MG63 (cell line): ENCODE measurements at regions not wholly inside any gene's neighbourhood (a gene's known extent, or its start where the extent isn't known, plus 50 kb on each side); places are given as distances from the start of the nearest gene placed in this dataset.
A peak's percentile ranks its signal among the peaks of the same experiment; 100 is the strongest.
"Not testable (repeated sequence)": the region's sequence is repeated elsewhere in the genome, so short reads cannot be mapped to it uniquely, and the experiment has no call there.

Experiments used
- DNase-seq: peaks from one replicate; pipeline ENCODE4 v3.0.0-alpha.2; 2020
- H3K27me3 ChIP-seq: fragments of 250-450 bp; sonication (Bioruptor Pico); 2 replicates; pipeline ENCODE4 v1.5.1; 2020; ENCODE audit warnings: mild to moderate bottlenecking, moderate library complexity
- H3K36me3 ChIP-seq: fragments of 250-450 bp; sonication (Bioruptor Pico); 2 replicates; pipeline ENCODE4 v1.5.1; 2020; ENCODE audit warnings: mild to moderate bottlenecking, moderate library complexity
- H3K4me3 ChIP-seq: fragments of 250-450 bp; sonication (Bioruptor Pico); 2 replicates; pipeline ENCODE4 v1.5.1; 2020; ENCODE audit warnings: mild to moderate bottlenecking, moderate library complexity
- H3K9me3 ChIP-seq: fragments of 250-450 bp; sonication (Bioruptor Pico); 2 replicates; pipeline ENCODE4 v1.5.1; 2020; ENCODE audit warnings: mild to moderate bottlenecking, moderate library complexity

DNA sequence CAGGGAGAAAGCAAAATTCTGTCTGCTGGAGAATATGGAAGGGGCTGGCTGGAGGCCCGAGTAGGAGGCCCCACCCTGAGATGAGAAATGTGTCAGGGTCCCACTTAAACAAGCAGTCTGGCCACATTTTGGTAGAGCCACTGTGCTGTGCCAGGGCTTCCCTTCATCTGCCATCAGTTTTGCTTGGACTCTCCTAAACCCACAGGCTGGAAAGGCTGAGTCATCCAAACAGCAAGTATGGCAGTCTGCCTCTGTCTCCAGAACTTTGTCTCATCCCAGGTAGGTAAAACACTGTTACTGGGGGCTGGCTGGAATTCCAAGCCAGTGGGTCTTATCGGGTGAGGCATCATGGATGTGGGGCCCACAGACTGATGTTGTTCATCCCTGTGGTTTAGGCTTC lies 1390.6 kb downstream of the UQCRFS1 start:
- Histone ChIP-seq H3K27me3 (no peaks in the 10 kb centered on the region), H3K36me3 (no peaks in the 10 kb centered on the region; the same call in 1 of the 2 replicates), H3K9me3 (no peaks in the 10 kb centered on the region; the same call in 1 of the 2 replicates), H3K4me3 (no peak overlapping the region)
- peak; percentile 56 for DNase-seq

DNA sequence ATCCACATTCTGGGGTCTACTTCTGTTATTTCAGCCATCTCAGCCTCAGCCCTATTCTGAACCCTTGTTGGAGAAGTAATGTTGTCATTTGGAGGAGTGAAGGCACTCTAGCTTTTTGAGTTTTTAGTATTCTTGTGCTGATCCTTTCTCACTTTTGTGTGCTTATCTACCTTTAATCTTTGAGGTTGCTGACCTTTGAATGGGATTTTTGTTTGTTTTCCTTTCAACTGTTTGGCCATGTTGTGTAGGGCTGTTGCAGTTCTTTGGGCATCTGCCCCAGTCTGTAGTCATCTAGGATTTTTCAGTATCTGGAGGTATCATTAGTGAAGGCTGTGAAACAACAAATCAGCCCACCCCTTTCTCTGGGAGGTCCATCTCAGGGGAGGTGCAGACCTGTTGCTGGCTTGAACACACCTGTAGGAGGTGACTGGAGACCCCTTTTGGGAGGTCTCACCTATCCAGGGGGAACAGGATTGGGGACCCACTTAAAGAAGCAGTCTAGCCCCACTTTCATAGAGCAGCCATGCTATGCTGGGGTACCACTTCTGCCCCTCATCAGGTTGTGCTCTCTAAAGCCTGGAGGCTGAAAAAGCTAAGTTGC lies 1391.4 kb downstream of the UQCRFS1 start:
- DNase-seq = no peak
- Histone ChIP-seq H3K4me3 (no peak overlapping the region), H3K27me3 (no peaks in the 10 kb centered on the region), H3K36me3 (no peaks in the 10 kb centered on the region; the same call in 1 of the 2 replicates), H3K9me3 (peaks cover 4% of the 10 kb centered on the region; the same call in 1 of the 2 replicates)

DNA sequence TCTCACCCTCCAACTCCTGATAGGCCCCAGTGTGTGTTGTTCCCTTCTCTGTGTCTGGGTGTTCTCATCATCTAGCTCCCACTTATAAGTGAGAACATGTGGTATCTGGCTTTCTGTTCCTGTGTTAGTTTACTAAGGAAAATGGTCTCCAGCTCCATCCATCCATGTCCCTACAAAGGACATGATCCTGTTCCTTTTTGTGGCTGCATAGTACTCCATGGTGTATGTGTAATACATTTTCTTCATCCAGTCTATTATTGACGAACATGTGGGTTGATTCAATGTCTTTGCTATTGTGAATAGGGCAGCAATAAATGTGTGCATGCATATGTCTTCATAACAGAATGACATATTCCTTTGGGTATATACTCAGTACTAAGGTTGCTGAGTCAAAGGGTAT lies 1397.0 kb downstream of the UQCRFS1 start:
- Histone ChIP-seq H3K4me3 (no peak overlapping the region), H3K9me3 (peaks cover 4% of the 10 kb centered on the region; the same call in 1 of the 2 replicates), H3K36me3 (no peaks in the 10 kb centered on the region; the same call in 1 of the 2 replicates), H3K27me3 (no peaks in the 10 kb centered on the region)
- DNase-seq = no peak

DNA sequence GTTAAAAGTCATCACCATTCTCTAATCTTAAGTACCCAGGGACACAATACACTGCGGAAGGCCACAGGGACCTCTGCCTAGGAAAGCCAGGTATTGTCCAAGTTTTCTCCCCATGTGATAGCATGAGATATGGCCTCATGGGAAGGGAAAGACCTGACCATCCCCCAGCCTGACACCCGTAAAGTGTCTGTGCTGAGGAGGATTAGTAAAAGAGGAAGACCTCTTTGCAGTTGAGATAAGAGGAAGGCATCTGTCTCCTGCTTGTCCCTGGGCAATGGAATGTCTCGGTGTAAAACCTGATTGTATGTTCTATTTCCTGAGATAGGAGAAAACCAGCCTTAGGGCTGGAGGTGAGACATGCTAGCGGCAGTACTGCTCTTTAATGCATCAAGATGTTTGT lies 1398.1 kb downstream of the UQCRFS1 start:
- not testable (repeated sequence) for H3K36me3 ChIP-seq, H3K27me3 ChIP-seq, H3K4me3 ChIP-seq, DNase-seq, H3K9me3 ChIP-seq

- not testable (repeated sequence) for DNase-seq, H3K27me3 ChIP-seq, H3K9me3 ChIP-seq, H3K4me3 ChIP-seq, H3K36me3 ChIP-seq
Observed at GRCh38 chr19:27814274-27814673, 1398.7 kb downstream of the UQCRFS1 start.

- Histone ChIP-seq H3K27me3 (no peaks in the 10 kb centered on the region), H3K9me3 (no peaks in the 10 kb centered on the region; the same call in none of the 2 replicates), H3K36me3 (peaks cover 16% of the 10 kb centered on the region), H3K4me3 (no peak overlapping the region)
- no peak for DNase-seq
Observed at GRCh38 chr19:27806471-27807070, 1406.4 kb downstream of the UQCRFS1 start.

- H3K27me3 ChIP-seq = no peaks in the 10 kb centered on the region
- H3K4me3 ChIP-seq = no peak overlapping the region
- peaks cover 23% of the 10 kb centered on the region for H3K36me3 ChIP-seq
- H3K9me3 ChIP-seq = no peaks in the 10 kb centered on the region; the same call in none of the 2 replicates
- DNase-seq = no peak
Observed at GRCh38 chr19:27805848-27806247, 1407.1 kb downstream of the UQCRFS1 start.

GRCh38 chr19:27802293-27802692 lies 1410.7 kb downstream of the UQCRFS1 start:
- H3K36me3 ChIP-seq = peaks cover 45% of the 10 kb centered on the region
- not testable (repeated sequence) for H3K9me3 ChIP-seq, H3K27me3 ChIP-seq, H3K4me3 ChIP-seq, DNase-seq

- no peak for DNase-seq
- peaks cover under 1% of the 10 kb centered on the region for H3K9me3 ChIP-seq
- H3K27me3 ChIP-seq = no peaks in the 10 kb centered on the region
- H3K4me3 ChIP-seq = no peak overlapping the region
- peaks cover 49% of the 10 kb centered on the region for H3K36me3 ChIP-seq
Observed at GRCh38 chr19:27796540-27796939, 1416.4 kb downstream of the UQCRFS1 start.

DNA sequence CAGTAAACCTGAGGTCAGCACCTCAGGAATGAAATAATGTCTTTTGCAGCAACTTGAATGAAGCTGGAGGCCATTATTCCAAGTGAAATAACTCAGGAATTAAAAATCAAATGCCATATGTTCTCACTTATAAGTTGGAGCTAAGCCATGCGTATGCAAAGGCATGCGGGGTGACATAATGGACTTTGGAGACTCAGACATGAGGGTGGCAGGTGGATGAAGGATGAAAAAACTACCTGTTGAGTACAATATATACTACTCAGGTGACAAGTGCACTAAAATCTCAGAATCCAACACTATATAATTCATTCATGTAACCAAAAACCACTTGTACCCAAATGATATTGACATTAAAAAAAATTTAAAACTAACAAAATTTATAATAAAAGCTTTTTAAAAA lies 1416.9 kb downstream of the UQCRFS1 start:
- no peak for DNase-seq
- Histone ChIP-seq H3K36me3 (peaks cover 49% of the 10 kb centered on the region), H3K4me3 (no peak overlapping the region), H3K27me3 (no peaks in the 10 kb centered on the region), H3K9me3 (peaks cover 5% of the 10 kb centered on the region; the same call in 1 of the 2 replicates)

DNA sequence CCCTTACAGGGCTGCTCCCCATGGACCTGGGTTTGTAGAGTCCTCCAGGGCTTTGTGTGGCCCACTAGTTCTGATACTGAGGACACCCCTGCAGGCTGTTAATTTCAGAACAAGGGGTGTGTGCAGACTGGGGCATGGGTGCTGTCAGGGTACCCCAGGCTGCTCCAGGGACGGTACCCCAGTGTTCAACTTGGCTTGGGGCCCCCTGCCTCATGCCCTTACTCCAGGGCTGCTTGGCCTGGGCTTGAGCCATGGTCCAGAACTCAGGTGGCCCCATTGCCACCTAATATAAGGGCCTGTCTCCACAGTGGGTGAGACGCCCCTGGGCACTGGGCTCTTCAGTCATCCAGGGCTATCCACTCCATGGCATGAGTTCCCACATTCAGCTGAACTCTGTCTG lies 1417.6 kb downstream of the UQCRFS1 start:
- no peaks in the 10 kb centered on the region for H3K27me3 ChIP-seq
- H3K4me3 ChIP-seq = no peak overlapping the region
- DNase-seq = no peak
- H3K36me3 ChIP-seq = peaks cover 49% of the 10 kb centered on the region
- peaks cover 9% of the 10 kb centered on the region; the same call in 1 of the 2 replicates for H3K9me3 ChIP-seq

DNA sequence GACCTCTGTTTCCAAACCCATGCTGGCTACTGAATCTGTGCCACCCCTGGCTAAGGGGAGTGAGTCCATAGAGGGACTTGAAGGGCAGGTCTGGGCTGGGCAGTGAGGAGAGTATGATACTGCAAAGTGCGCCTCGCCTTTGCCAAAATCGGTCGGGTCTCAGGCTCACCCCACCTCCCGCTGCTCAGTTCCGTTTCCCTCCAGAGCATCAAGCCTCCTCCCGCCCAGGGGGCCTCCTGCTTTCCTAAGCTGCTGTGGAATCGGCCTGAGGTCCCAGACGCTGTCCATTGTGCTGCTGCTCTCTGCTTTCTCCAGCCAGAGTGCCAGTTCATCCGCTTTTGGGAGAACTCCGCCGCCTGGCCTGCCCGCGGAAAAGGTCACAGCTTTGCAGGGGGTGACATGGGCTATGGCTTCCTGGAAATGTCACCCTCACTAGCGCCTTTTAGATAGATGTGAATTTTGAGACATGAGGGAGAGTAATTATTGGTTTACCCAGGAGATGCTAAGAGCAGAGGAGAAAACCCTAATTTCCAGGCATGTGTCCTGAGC lies 1418.4 kb downstream of the UQCRFS1 start:
- Histone ChIP-seq H3K9me3 (peaks cover 9% of the 10 kb centered on the region; the same call in 1 of the 2 replicates), H3K27me3 (no peaks in the 10 kb centered on the region), H3K36me3 (peaks cover 49% of the 10 kb centered on the region), H3K4me3 (peak overlapping the region; percentile 91)
- peak; percentile 47 for DNase-seq

DNA sequence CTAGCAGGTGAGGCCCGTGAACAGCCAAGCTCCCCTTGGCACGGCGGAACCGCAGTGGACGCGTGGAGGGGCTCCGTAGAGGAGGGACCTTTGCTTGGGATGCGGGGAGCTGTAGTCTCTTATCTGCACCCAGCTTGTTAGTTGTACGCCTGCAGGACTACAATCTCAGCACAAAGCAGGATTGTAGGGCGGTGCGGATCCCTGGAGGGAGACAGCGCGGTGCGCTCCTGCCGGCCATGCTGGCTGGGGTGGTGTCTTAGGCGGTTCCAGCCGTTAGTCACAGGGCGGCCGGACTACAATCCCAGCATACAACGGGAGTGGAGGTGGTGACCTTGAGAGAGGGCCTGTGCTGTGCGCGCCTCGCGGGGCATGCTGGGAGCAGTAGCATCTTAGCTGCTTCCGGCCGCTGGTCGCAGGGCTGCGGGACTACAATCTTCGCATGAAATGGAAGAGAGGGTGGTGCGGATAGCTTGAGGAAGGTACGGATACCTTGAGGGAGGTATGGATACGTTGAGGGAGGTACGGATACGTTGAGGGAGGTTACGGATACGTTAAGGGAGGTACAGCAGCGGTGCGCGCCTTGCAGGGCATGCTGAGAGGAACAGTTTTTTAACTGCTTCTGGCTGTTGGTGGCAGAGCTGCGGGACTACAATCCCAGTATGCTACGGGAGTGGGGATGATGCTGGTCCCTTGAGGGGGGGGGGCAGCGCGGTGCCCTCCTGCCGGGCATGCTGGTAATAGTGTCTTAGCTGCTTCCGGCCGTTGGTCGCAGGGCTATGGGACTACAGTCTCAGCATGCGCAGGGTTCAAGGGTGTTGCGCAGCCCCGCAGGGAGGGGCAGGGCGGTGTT lies 1419.1 kb downstream of the UQCRFS1 start:
- no peaks in the 10 kb centered on the region for H3K27me3 ChIP-seq
- H3K36me3 ChIP-seq = peaks cover 42% of the 10 kb centered on the region
- H3K9me3 ChIP-seq = peaks cover 9% of the 10 kb centered on the region; the same call in 1 of the 2 replicates
- peak; percentile 98 for DNase-seq
- peak overlapping the region; percentile 91 for H3K4me3 ChIP-seq

GRCh38 chr19:27793128-27793643 lies 1419.8 kb downstream of the UQCRFS1 start:
- Histone ChIP-seq H3K36me3 (peaks cover 37% of the 10 kb centered on the region), H3K4me3 (peak overlapping the region; percentile 91), H3K9me3 (peaks cover 9% of the 10 kb centered on the region; the same call in 1 of the 2 replicates), H3K27me3 (no peaks in the 10 kb centered on the region)
- DNase-seq = peak; percentile 95

DNA sequence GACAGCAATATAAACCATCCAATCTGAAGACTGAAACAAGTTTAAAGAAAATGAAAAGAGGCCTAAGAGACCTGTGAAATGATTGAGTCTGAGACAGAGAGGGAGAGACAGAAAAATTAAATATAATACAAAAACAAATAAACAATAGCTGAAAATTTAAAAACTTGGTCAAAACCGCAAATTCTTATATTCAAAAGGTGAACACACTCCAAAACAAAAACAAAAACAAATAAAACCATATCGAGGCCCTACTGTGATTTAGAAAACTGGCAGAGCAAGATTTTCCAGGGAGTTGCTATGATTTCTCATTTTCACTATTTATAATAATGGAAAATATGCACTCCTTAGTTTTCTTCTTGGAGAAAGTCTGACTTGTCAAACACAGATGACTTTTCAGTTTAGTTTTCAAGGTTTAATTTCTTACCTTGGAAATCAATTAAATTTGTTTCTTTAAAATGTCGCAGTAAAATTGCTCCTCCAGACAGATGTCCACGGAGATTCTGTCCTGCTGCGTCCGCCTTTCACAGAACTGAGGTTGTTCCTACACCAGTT lies 1420.3 kb downstream of the UQCRFS1 start:
- DNase-seq = no peak
- peaks cover 9% of the 10 kb centered on the region; the same call in 1 of the 2 replicates for H3K9me3 ChIP-seq
- H3K4me3 ChIP-seq = peak overlapping the region; percentile 91
- H3K27me3 ChIP-seq = no peaks in the 10 kb centered on the region
- peaks cover 32% of the 10 kb centered on the region for H3K36me3 ChIP-seq

DNA sequence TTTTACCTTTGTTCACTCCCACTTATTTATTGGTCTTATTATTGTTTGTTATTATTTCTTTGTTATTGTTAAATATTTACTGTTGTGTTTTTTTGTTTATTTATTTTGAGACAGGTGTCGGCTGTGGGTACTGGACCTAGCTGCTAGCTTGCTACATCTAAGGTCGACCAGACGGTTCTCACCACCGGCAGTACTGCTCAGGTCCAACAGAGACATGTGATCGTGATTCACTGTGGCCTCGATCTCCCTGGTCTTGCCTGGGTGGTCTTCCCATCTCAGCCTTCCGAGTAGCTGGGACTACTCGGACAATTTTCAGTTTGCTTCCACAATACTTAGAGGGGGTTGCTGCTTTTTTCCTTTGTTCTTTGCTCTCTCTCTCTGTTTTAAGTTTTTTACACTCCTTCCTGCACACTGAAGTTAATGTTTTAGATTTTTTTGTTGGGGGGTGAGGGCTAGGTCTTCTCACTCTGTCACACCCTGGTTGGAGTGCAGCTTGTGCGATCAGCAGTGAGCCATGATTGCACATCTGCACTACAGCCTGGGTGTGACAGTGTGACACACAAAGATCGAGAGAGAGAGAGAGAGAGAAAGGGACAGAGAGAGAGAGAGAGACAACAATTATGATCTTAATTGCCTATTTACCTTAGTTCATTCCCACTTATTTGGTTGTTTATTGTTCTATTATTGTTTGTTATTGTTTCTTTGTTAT lies 1432.4 kb downstream of the UQCRFS1 start:
- H3K9me3 ChIP-seq = peaks cover 21% of the 10 kb centered on the region; the same call in 1 of the 2 replicates
- DNase-seq = no peak
- H3K36me3 ChIP-seq = peaks cover 24% of the 10 kb centered on the region
- H3K4me3 ChIP-seq = no peak overlapping the region
- H3K27me3 ChIP-seq = no peaks in the 10 kb centered on the region
